ENCODE measurements at regions not wholly inside any gene's neighbourhood (a gene's known extent, or its start where the extent isn't known, plus 50 kb on each side); places are given as distances from the start of the nearest gene placed in this dataset.

- no peaks in the 10 kb centered on the region for H3K36me3 ChIP-seq (ENCODE audit: insufficient read depth, low read length)
- BruUV-seq (replicated peaks), result no TSS peak
- H4K20me1 ChIP-seq (ENCODE audit: insufficient read depth, low read length), result no peaks in the 10 kb centered on the region
- H3K27ac ChIP-seq (ENCODE audit: low read depth, low read length, poor library complexity, severe bottlenecking), result no peak overlapping the region
- H3K9me2 ChIP-seq (ENCODE audit: insufficient read depth, low read length), result no peaks in the 10 kb centered on the region
- H2AFZ ChIP-seq (ENCODE audit: low read length), result no peak overlapping the region
- H3K4me1 ChIP-seq (ENCODE audit: insufficient read depth, low read length, poor library complexity, severe bottlenecking), result no peaks in the 10 kb centered on the region
- no peak overlapping the region for H3K4me3 ChIP-seq (ENCODE audit: low read depth, low read length, poor library complexity, severe bottlenecking)
- intact Hi-C loops (cut with micrococcal nuclease; ENCODE audit: unreplicated experiment), result no loop called here
- H3K4me2 ChIP-seq (ENCODE audit: low read length), result no peak overlapping the region
- ChIA-PET POLR2A (no interaction called here), CTCF (ENCODE audit: unreplicated experiment) (no interaction called here)
- no peak for DNase-seq (ENCODE audit: low spot score)
- no peaks in the 10 kb centered on the region for H3K79me2 ChIP-seq (ENCODE audit: insufficient read depth, low read depth, low read length)
- no peaks in the 10 kb centered on the region for H3K9me3 ChIP-seq (ENCODE audit: low read length)
- TF ChIP-seq EZH2phosphoT487 (IDR thresholded peaks at IDR 0.05; ENCODE audit: borderline replicate concordance, low read depth, low read length) (no peak), CTCF (conservative IDR thresholded peaks at IDR 0.05; ENCODE audit: low read length) (no peak)
These were observed 283.2 kb upstream of the ROBO1 start for GRCh38 chr3:80050826-80051601.

GRCh38 chr3:80043226-80043625 lies 275.4 kb upstream of the ROBO1 start:
- Histone ChIP-seq H3K79me2 (ENCODE audit: insufficient read depth, low read depth, low read length) (no peaks in the 10 kb centered on the region), H3K36me3 (ENCODE audit: insufficient read depth, low read length) (no peaks in the 10 kb centered on the region), H3K4me3 (ENCODE audit: low read depth, low read length, poor library complexity, severe bottlenecking) (no peak overlapping the region), H3K27ac (ENCODE audit: low read depth, low read length, poor library complexity, severe bottlenecking) (no peak overlapping the region), H3K4me2 (ENCODE audit: low read length) (no peak overlapping the region), H4K20me1 (ENCODE audit: insufficient read depth, low read length) (no peaks in the 10 kb centered on the region), H2AFZ (ENCODE audit: low read length) (no peak overlapping the region), H3K9me2 (ENCODE audit: insufficient read depth, low read length) (no peaks in the 10 kb centered on the region), H3K9me3 (ENCODE audit: low read length) (no peaks in the 10 kb centered on the region), H3K4me1 (ENCODE audit: insufficient read depth, low read length, poor library complexity, severe bottlenecking) (no peaks in the 10 kb centered on the region)
- ChIA-PET CTCF (ENCODE audit: unreplicated experiment) (no interaction called here), POLR2A (interaction anchor here (0.6 to 1.2 kb wide), 2 partner anchors 15 to 374 kb away, joined by 3 read pairs; no protein-coding TSS in a partner anchor)
- BruUV-seq (replicated peaks), result no TSS peak
- TF ChIP-seq CTCF (conservative IDR thresholded peaks at IDR 0.05; ENCODE audit: low read length) (no peak), EZH2phosphoT487 (IDR thresholded peaks at IDR 0.05; ENCODE audit: borderline replicate concordance, low read depth, low read length) (no peak)
- intact Hi-C loops (cut with micrococcal nuclease; ENCODE audit: unreplicated experiment), result no loop called here
- DNase-seq (ENCODE audit: low spot score), result no peak

- CTCF ChIA-PET (ENCODE audit: unreplicated experiment), result no interaction called here
- Histone ChIP-seq H3K36me3 (ENCODE audit: insufficient read depth, low read length) (no peaks in the 10 kb centered on the region), H3K9me2 (ENCODE audit: insufficient read depth, low read length) (no peaks in the 10 kb centered on the region), H3K79me2 (ENCODE audit: insufficient read depth, low read depth, low read length) (no peaks in the 10 kb centered on the region), H2AFZ (ENCODE audit: low read length) (no peak overlapping the region), H3K4me2 (ENCODE audit: low read length) (no peak overlapping the region), H3K9me3 (ENCODE audit: low read length) (no peaks in the 10 kb centered on the region), H3K4me3 (ENCODE audit: low read depth, low read length, poor library complexity, severe bottlenecking) (no peak overlapping the region), H3K27ac (ENCODE audit: low read depth, low read length, poor library complexity, severe bottlenecking) (no peak overlapping the region), H4K20me1 (ENCODE audit: insufficient read depth, low read length) (no peaks in the 10 kb centered on the region), H3K4me1 (ENCODE audit: insufficient read depth, low read length, poor library complexity, severe bottlenecking) (no peaks in the 10 kb centered on the region)
- intact Hi-C loops (cut with micrococcal nuclease; ENCODE audit: unreplicated experiment), result no loop called here
- POLR2A ChIA-PET, result no interaction called here
- BruUV-seq (replicated peaks), result no TSS peak
- TF ChIP-seq EZH2phosphoT487 (IDR thresholded peaks at IDR 0.05; ENCODE audit: borderline replicate concordance, low read depth, low read length), result no peak
- TF ChIP-seq CTCF (conservative IDR thresholded peaks at IDR 0.05; ENCODE audit: low read length), result no peak
- no peak for DNase-seq (ENCODE audit: low spot score)
These were observed 272.3 kb upstream of the ROBO1 start for GRCh38 chr3:80040067-80040466.
